ENCODE measurements at regions not wholly inside any gene's neighbourhood (a gene's known extent, or its start where the extent isn't known, plus 50 kb on each side); places are given as distances from the start of the nearest gene placed in this dataset.

DNA sequence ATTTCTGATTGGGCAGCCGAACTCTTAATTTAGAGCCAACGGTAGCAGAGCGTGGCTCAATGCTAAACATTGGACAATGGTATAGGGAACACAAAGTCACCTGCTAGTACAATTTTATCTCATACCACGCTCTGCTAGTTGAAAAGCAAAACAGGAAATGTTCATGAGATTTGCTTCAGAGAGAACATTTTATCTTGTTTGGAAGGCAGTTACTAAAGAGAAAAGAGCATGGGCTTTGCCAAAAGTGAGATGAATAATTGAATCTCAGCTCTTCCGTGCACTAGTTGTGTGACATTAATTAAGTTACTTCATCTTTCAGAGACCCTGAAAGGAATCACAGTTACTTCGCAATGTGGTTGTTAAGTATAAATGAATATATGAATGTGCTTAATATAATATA is 161.5 kb upstream of the FAM13C start (continued):
- TF ChIP-seq, protein P1, sequence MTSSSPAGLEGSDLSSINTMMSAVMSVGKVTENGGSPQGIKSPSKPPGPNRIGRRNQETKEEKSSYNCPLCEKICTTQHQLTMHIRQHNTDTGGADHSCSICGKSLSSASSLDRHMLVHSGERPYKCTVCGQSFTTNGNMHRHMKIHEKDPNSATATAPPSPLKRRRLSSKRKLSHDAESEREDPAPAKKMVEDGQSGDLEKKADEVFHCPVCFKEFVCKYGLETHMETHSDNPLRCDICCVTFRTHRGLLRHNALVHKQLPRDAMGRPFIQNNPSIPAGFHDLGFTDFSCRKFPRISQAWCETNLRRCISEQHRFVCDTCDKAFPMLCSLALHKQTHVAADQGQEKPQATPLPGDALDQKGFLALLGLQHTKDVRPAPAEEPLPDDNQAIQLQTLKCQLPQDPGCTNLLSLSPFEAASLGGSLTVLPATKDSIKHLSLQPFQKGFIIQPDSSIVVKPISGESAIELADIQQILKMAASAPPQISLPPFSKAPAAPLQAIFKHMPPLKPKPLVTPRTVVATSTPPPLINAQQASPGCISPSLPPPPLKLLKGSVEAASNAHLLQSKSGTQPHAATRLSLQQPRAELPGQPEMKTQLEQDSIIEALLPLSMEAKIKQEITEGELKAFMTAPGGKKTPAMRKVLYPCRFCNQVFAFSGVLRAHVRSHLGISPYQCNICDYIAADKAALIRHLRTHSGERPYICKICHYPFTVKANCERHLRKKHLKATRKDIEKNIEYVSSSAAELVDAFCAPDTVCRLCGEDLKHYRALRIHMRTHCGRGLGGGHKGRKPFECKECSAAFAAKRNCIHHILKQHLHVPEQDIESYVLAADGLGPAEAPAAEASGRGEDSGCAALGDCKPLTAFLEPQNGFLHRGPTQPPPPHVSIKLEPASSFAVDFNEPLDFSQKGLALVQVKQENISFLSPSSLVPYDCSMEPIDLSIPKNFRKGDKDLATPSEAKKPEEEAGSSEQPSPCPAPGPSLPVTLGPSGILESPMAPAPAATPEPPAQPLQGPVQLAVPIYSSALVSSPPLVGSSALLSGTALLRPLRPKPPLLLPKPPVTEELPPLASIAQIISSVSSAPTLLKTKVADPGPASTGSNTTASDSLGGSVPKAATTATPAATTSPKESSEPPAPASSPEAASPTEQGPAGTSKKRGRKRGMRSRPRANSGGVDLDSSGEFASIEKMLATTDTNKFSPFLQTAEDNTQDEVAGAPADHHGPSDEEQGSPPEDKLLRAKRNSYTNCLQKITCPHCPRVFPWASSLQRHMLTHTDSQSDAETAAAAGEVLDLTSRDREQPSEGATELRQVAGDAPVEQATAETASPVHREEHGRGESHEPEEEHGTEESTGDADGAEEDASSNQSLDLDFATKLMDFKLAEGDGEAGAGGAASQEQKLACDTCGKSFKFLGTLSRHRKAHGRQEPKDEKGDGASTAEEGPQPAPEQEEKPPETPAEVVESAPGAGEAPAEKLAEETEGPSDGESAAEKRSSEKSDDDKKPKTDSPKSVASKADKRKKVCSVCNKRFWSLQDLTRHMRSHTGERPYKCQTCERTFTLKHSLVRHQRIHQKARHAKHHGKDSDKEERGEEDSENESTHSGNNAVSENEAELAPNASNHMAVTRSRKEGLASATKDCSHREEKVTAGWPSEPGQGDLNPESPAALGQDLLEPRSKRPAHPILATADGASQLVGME (CRISPR knock-in tag; IDR thresholded peaks at IDR 0.05) = no peak

- ChIA-PET CTCF (ENCODE audit: low intra/inter-chr PET ratio) (no interaction called here), POLR2A (no interaction called here)
- no peak for ATAC-seq
Measured at GRCh38 chr10:59517996-59518395, 155.6 kb upstream of the FAM13C start.

More at GRCh38 chr10:59517996-59518395, 155.6 kb upstream of the FAM13C start:
- DNase-seq (ENCODE audit: extremely low read depth in 1 of 4, low spot score in 3 of 4) = no peak
- H3K27me3 ChIP-seq (ENCODE audit: control insufficient read depth in 2 of 2, insufficient read depth in 2 of 2, low read length in 2 of 2) = no peaks in the 10 kb centered on the region
- no peaks in the 10 kb centered on the region for H4K20me1 ChIP-seq (replicated peaks; ENCODE audit: control insufficient read depth, insufficient read depth, low read length)
- no peaks in the 10 kb centered on the region for H3K79me2 ChIP-seq (ENCODE audit: control insufficient read depth, insufficient read depth, low read length)
- intact Hi-C loops (cut with micrococcal nuclease) (no loop called here), in situ Hi-C loops (cut with MboI) (no loop called here)
- H3K36me3 ChIP-seq (ENCODE audit: control insufficient read depth, insufficient read depth, low read length) = no peaks in the 10 kb centered on the region
- TF ChIP-seq NBN (IDR thresholded peaks at IDR 0.05; ENCODE audit: low read depth) (no peak), NONO (IDR thresholded peaks at IDR 0.05; ENCODE audit: low read depth in 2 of 2, low read length in 1 of 2) (no peak), ZNF197 (CRISPR knock-in tag; IDR thresholded peaks at IDR 0.05; ENCODE audit: low read depth) (no peak), SRSF7 (optimal IDR thresholded peaks at IDR 0.05; ENCODE audit: low read depth, low read length) (no peak), SOX6 (IDR thresholded peaks at IDR 0.05) (no peak), FOXJ3 (CRISPR knock-in tag; IDR thresholded peaks at IDR 0.05) (no peak)
- no peaks in the 10 kb centered on the region for H3K4me1 ChIP-seq (replicated peaks in 1 of 2; ENCODE audit: control insufficient read depth in 2 of 2, insufficient read depth in 2 of 2, low read length in 2 of 2)
- no peak overlapping the region for H3K4me3 ChIP-seq
- BruUV-seq (replicated peaks) = no TSS peak
- H3K9me3 ChIP-seq (replicated peaks; ENCODE audit: control insufficient read depth, insufficient read depth, low read depth, low read length) = no peaks in the 10 kb centered on the region
- WGBS (ENCODE audit: insufficient coverage, low coverage, missing lambda C conversion rate) = 0% methylated on average over 3 of the region's 3 CpGs
- H3K27ac ChIP-seq (ENCODE audit: extremely low read depth, low read depth, low read length) = no peak overlapping the region
- H3K4me2 ChIP-seq (ENCODE audit: insufficient read depth, low read length) = no peak overlapping the region
- H2AFZ ChIP-seq (ENCODE audit: low read depth, low read length) = no peak overlapping the region
- no peak overlapping the region for H3K9ac ChIP-seq (ENCODE audit: insufficient read depth in 1 of 2, low read depth in 2 of 2, low read length in 2 of 2)
- no peaks in the 10 kb centered on the region for H3K9me1 ChIP-seq (ENCODE audit: control insufficient read depth, insufficient read depth, low read length)
- FAIRE-seq = no peak
